Activated CD8-positive, alpha-beta T cell treated with anti-CD3 and anti-CD28 coated beads, Interleukin-2, amount 10 ng/mL, durations not matched to agents 7 days and 5 days (primary cell): ENCODE measurements at regions not wholly inside any gene's neighbourhood (a gene's known extent, or its start where the extent isn't known, plus 50 kb on each side); places are given as distances from the start of the nearest gene placed in this dataset.
"Not testable (repeated sequence)": the region's sequence is repeated elsewhere in the genome, so short reads cannot be mapped to it uniquely, and the experiment has no call there.

Source experiments
- ATAC-seq: fragments of 150-1000 bp; cut with Tn5 transposase; one replicate; pipeline ENCODE4 v1.10.0; 2021; ENCODE audit warnings: moderate library complexity
- CTCF ChIA-PET: fragments of 350-600 bp; sonication (Branson Sonifier 250); formaldehyde crosslinking; loops from one replicate; lab custom pipeline; 2021; ENCODE audit warnings: antibody characterized with exemption; lab: Charles Lee
- POLR2A ChIA-PET: fragments of 350-600 bp; sonication (Branson Sonifier 250); formaldehyde crosslinking; loops from one replicate; lab custom pipeline; 2021; ENCODE audit warnings: antibody characterized with exemption; lab: Charles Lee
- DNase-seq: peaks from one replicate; pipeline ENCODE4 v3.0.0-alpha.2; 2020
- H3K27ac Mint-ChIP-seq: one replicate; pipeline ENCODE4 v1.8.0; 2021; ENCODE audit warnings: mild to moderate bottlenecking, mixed read lengths
- H3K27me3 Mint-ChIP-seq: one replicate; pipeline ENCODE4 v1.8.0; 2021; ENCODE audit warnings: low read depth, mixed read lengths
- H3K36me3 Mint-ChIP-seq: one replicate; pipeline ENCODE4 v1.8.0; 2021; ENCODE audit warnings: low read depth, mixed read lengths
- H3K4me1 Mint-ChIP-seq: one replicate; pipeline ENCODE4 v1.8.0; 2021; ENCODE audit warnings: low read depth, mixed read lengths
- H3K4me3 Mint-ChIP-seq: one replicate; pipeline ENCODE4 v1.8.0; 2021; ENCODE audit warnings: mild to moderate bottlenecking, mixed read lengths
- H3K9me3 Mint-ChIP-seq: one replicate; pipeline ENCODE4 v1.8.0; 2022; ENCODE audit warnings: mixed read lengths; ENCODE audit not compliant: insufficient read depth

DNA sequence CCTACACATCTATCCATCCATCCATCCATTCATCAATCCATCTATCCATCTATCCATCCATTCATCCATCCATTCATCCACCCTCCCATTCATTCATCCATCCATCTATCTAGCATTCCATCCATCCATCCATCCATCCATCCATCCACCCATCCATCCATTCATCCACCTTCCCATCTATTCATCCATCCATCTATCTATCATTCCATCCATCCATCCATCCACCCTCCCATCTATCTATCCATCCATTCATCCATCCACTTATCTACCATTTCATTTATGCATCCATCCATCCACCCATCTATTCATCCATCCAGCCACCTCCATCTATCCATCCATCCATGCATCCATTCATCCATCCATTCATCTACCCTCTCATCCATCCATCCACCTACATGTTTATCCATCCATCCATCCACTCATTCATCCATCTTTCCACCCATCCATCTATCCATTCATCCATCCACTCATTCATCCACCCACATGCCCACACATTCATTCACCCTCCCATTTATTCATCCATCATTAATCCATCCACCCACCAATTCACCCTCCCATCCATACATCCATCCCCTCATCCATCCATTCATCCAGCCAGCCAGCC lies 258.5 kb downstream of the CRLF2 start:
- no peak overlapping the region for H3K4me3 Mint-ChIP-seq
- peaks cover 4% of the 10 kb centered on the region for H3K9me3 Mint-ChIP-seq
- ATAC-seq: no peak
- DNase-seq: no peak
- no peak overlapping the region for H3K27ac Mint-ChIP-seq
- CTCF ChIA-PET: no interaction called here
- POLR2A ChIA-PET: no interaction called here
- H3K4me1 Mint-ChIP-seq: no peaks in the 10 kb centered on the region
- H3K36me3 Mint-ChIP-seq: no peaks in the 10 kb centered on the region
- H3K27me3 Mint-ChIP-seq: no peaks in the 10 kb centered on the region

- ChIA-PET CTCF (no interaction called here), POLR2A (no interaction called here)
- no peak overlapping the region for H3K27ac Mint-ChIP-seq
- H3K4me3 Mint-ChIP-seq: no peak overlapping the region
- H3K36me3 Mint-ChIP-seq: no peaks in the 10 kb centered on the region
- no peaks in the 10 kb centered on the region for H3K4me1 Mint-ChIP-seq
- ATAC-seq (no peak), DNase-seq (no peak)
- peaks cover 4% of the 10 kb centered on the region for H3K9me3 Mint-ChIP-seq
- no peaks in the 10 kb centered on the region for H3K27me3 Mint-ChIP-seq
Observed at GRCh38 chrX:952816-953215, 259.6 kb downstream of the CRLF2 start.

GRCh38 chrX:947262-947661 lies 265.2 kb downstream of the CRLF2 start:
- DNase-seq, H3K9me3 Mint-ChIP-seq, POLR2A ChIA-PET, ATAC-seq, CTCF ChIA-PET, H3K27me3 Mint-ChIP-seq, H3K36me3 Mint-ChIP-seq, H3K4me3 Mint-ChIP-seq, H3K27ac Mint-ChIP-seq, H3K4me1 Mint-ChIP-seq: not testable (repeated sequence)

- DNase-seq: no peak
- Mint-ChIP-seq H3K27me3 (no peaks in the 10 kb centered on the region), H3K27ac (no peak overlapping the region), H3K9me3 (no peaks in the 10 kb centered on the region), H3K4me3 (no peak overlapping the region), H3K4me1 (no peaks in the 10 kb centered on the region), H3K36me3 (no peaks in the 10 kb centered on the region)
- ATAC-seq: no peak
- POLR2A ChIA-PET: no interaction called here
- CTCF ChIA-PET: no interaction called here
Observed at GRCh38 chrX:943035-943434, 269.4 kb downstream of the CRLF2 start.

DNA sequence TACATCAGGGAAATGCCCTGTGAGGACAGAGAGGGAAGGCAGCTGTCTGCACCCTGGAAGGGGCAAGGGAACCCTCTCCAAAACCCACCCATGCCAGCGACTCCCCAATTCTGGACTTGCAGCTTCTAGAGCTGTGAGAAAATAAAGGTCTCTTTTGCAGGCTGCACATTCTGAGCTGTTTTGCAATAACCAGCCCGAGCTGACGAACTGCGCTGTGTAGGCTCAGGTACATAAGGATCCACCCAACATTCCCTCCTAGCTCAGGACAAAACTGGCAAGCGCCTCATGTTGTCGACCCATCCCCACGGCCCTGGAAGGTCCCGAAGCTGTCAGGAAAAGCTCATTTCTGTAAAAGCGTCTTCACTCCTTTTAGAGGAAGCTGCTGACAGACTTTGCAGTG lies 271.8 kb downstream of the CRLF2 start:
- no peaks in the 10 kb centered on the region for H3K36me3 Mint-ChIP-seq
- no peak for ATAC-seq
- no peaks in the 10 kb centered on the region for H3K27me3 Mint-ChIP-seq
- no peak overlapping the region for H3K4me3 Mint-ChIP-seq
- no peak overlapping the region for H3K27ac Mint-ChIP-seq
- no peaks in the 10 kb centered on the region for H3K9me3 Mint-ChIP-seq
- POLR2A ChIA-PET: no interaction called here
- CTCF ChIA-PET: no interaction called here
- no peak for DNase-seq
- H3K4me1 Mint-ChIP-seq: no peaks in the 10 kb centered on the region

DNA sequence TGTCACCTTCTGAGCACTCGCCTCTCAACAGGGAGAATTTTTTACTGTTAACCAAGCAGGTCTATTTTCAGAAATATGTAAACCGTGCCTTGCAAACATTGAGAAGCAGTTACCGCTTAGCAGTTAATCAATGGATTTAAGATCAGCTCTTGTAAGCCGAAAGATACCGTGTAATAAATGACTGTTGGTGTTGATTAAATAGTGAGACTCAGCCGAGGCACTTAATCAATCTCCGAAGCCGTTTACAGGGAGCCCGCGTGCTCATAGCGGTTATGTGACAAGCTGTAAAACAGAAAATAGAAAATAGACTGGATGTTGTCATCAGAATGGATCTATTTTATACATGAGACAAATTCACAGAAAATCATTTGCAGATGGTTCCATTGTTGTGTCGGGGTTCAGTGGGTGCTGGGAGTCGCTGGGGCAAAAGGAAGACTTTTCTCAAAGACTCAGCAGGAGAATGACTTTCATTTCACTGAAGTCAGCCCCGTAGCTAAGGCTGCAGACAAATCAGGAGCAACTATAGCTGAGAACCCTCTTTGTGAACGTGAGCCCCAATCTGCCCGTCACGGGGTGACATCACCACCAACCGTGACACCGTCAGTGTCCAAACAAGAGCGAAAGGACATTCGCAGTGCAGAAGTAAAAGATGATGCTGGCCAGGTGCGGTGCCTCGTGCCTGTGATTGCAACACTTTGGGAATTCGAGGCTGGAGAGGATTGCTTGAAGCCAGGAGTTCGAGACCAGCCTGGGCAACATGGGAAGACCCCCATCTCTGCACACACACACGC lies 275.3 kb downstream of the CRLF2 start:
- ChIA-PET CTCF (no interaction called here), POLR2A (no interaction called here)
- H3K4me3 Mint-ChIP-seq: no peak overlapping the region

GRCh38 chrX:933611-934010 lies 278.8 kb downstream of the CRLF2 start:
- no peak for ATAC-seq
- no peak overlapping the region for H3K4me3 Mint-ChIP-seq
- H3K4me1 Mint-ChIP-seq: no peaks in the 10 kb centered on the region
- no peak overlapping the region for H3K27ac Mint-ChIP-seq
- H3K36me3 Mint-ChIP-seq: no peaks in the 10 kb centered on the region
- H3K27me3 Mint-ChIP-seq: no peaks in the 10 kb centered on the region
- DNase-seq: no peak
- peaks cover 3% of the 10 kb centered on the region for H3K9me3 Mint-ChIP-seq
- POLR2A ChIA-PET: no interaction called here
- CTCF ChIA-PET: no interaction called here

More for the DNA sequence above, 275.3 kb downstream of the CRLF2 start:
- Mint-ChIP-seq H3K9me3 (no peaks in the 10 kb centered on the region), H3K4me1 (no peaks in the 10 kb centered on the region), H3K27ac (no peak overlapping the region), H3K36me3 (no peaks in the 10 kb centered on the region), H3K27me3 (no peaks in the 10 kb centered on the region)
- DNase-seq: no peak
- ATAC-seq: no peak

DNA sequence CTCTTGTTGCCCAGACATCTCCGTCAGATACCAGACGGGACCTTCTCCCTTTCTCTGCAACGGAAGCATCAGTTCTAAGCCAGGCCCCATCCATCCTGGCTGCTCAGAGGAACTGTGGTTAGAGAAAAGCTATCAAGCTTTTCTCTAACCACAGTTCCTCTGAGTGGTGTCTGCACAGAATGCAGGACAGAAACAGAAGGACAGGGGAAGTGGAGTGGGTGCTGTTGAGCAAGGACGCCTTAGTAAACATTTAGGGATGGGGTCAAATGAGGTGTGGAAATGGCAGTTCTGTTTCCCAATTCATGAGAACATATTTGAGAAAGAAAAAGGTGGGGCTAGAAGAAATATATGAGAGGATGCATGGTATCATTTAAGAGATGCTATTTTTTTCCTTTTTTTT lies 283.8 kb downstream of the CRLF2 start:
- ChIA-PET CTCF (no interaction called here), POLR2A (no interaction called here)
- ATAC-seq (no peak), DNase-seq (no peak)
- Mint-ChIP-seq H3K36me3 (no peaks in the 10 kb centered on the region), H3K27me3 (no peaks in the 10 kb centered on the region), H3K27ac (no peak overlapping the region), H3K4me3 (no peak overlapping the region), H3K4me1 (no peaks in the 10 kb centered on the region), H3K9me3 (peaks cover 3% of the 10 kb centered on the region)

DNA sequence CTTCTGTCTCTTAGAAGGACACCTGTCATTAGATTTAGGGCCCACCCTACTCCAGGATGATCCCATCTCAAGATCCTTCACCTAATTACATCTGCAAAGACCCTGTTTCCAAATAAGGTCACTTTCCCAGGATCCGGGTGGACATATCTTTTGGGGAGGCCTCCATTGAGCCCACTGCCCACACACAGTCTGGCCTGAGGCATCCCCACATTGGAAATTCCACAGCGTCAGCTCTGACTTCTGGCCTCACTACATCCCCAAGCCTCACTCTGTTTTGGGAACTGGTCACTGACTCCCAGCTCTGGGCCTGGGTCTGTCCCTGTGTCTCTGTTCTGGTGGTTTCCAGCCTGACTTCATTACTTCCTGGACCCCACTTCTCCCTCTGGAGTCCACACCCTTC lies 285.5 kb downstream of the CRLF2 start:
- no peak overlapping the region for H3K4me3 Mint-ChIP-seq
- no peaks in the 10 kb centered on the region for H3K4me1 Mint-ChIP-seq
- POLR2A ChIA-PET: no interaction called here
- no peak overlapping the region for H3K27ac Mint-ChIP-seq
- no peaks in the 10 kb centered on the region for H3K36me3 Mint-ChIP-seq
- CTCF ChIA-PET: no interaction called here
- no peaks in the 10 kb centered on the region for H3K27me3 Mint-ChIP-seq
- no peak for DNase-seq
- peaks cover 3% of the 10 kb centered on the region for H3K9me3 Mint-ChIP-seq
- no peak for ATAC-seq

GRCh38 chrX:926070-926469 lies 286.4 kb downstream of the CRLF2 start:
- ChIA-PET POLR2A (no interaction called here), CTCF (no interaction called here)
- H3K27me3 Mint-ChIP-seq: no peaks in the 10 kb centered on the region
- ATAC-seq: no peak
- no peak for DNase-seq
- H3K4me1 Mint-ChIP-seq: no peaks in the 10 kb centered on the region
- peaks cover 2% of the 10 kb centered on the region for H3K9me3 Mint-ChIP-seq
- no peak overlapping the region for H3K27ac Mint-ChIP-seq
- H3K4me3 Mint-ChIP-seq: no peak overlapping the region
- H3K36me3 Mint-ChIP-seq: no peaks in the 10 kb centered on the region

DNA sequence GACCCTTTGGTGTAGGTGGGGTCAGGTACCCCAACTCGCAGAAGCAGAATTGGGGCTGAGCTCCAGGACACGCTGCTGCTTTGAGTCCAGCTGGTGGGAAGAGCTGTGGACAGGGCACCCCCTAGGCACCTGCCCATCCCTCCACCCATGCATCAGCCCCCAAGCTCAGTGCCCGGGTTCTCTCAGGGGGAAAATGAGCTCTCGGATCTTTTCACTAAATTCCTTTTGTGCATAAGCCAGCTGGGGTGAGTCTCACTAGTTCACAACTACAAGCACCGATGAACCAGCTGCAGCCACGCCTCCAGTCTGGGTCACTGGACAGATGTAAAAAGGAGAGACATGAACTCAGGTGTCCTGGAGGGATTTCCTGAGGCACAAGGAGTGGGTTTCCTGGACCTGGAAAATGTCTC lies 286.8 kb downstream of the CRLF2 start:
- DNase-seq (no peak), ATAC-seq (no peak)
- Mint-ChIP-seq H3K36me3 (no peaks in the 10 kb centered on the region), H3K27me3 (no peaks in the 10 kb centered on the region), H3K27ac (no peak overlapping the region), H3K9me3 (no peaks in the 10 kb centered on the region), H3K4me3 (no peak overlapping the region), H3K4me1 (no peaks in the 10 kb centered on the region)
- ChIA-PET POLR2A (no interaction called here), CTCF (no interaction called here)

DNA sequence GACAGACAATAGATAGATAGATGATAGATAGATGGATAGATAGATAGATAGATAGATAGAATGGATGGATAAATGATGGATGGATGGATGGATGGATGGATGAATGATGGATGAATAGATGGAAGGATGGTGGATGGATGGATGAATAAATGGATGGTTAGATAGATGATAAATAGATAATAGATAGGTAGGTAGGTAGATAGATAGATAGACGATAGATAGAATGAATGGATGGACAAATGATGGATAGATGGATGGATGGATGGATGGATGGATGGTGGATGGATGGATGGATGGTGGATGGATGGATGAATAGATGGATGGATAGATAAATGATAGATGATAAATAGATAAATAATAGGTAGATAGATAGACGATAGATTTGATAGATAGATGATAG lies 287.4 kb downstream of the CRLF2 start:
- Mint-ChIP-seq H3K4me3 (no peak overlapping the region), H3K27ac (no peak overlapping the region), H3K36me3 (no peaks in the 10 kb centered on the region), H3K9me3 (peaks cover 4% of the 10 kb centered on the region), H3K4me1 (no peaks in the 10 kb centered on the region), H3K27me3 (no peaks in the 10 kb centered on the region)
- DNase-seq (no peak), ATAC-seq (no peak)
- ChIA-PET POLR2A (no interaction called here), CTCF (no interaction called here)
